SK-N-SH (cell line): ENCODE measurements at regions not wholly inside any gene's neighbourhood (a gene's known extent, or its start where the extent isn't known, plus 50 kb on each side); places are given as distances from the start of the nearest gene placed in this dataset.

ENCODE experiments used
- CHD2 ChIP-seq: fragments of 150-350 bp; IDR thresholded peaks from 2 replicates; pipeline ENCODE4 v1.6.1; 2018; ENCODE audit warnings: low read length; ENCODE audit not compliant: partially characterized antibody
- EP300 ChIP-seq, 2 experiments: IDR thresholded peaks; 2 replicates each; pipeline versions ENCODE4 v1.4.0 to v1.6.1; 2012; ENCODE audit warnings: borderline replicate concordance in 1 of 2, low read depth in 1 of 2, low read length in 1 of 2
- EZH2phosphoT487 ChIP-seq: fragments of 200-600 bp; sonication (generic); IDR thresholded peaks from 2 replicates; pipeline ENCODE4 v1.6.1; 2017; ENCODE audit warnings: low read depth, mixed run types, mild to moderate bottlenecking, antibody characterized with exemption, moderate library complexity, borderline replicate concordance
- FOXJ3 ChIP-seq: sonication (generic); formaldehyde crosslinking; IDR thresholded peaks from 2 replicates; pipeline ENCODE4 v1.5.1; 2020; ENCODE audit warnings: mild to moderate bottlenecking, missing genetic modification reagents
- FOXM1 ChIP-seq: IDR thresholded peaks from 2 replicates; pipeline ENCODE4 v1.4.0; 2012; ENCODE audit warnings: low read depth, mild to moderate bottlenecking
- GABPA ChIP-seq: IDR thresholded peaks from 2 replicates; pipeline ENCODE4 v1.4.0; 2012; ENCODE audit warnings: low read depth, mild to moderate bottlenecking
- JUND ChIP-seq: IDR thresholded peaks from 2 replicates; pipeline ENCODE4 v1.4.0; 2012
- MEF2A ChIP-seq: IDR thresholded peaks from 2 replicates; pipeline ENCODE4 v1.4.0; 2012; ENCODE audit warnings: low read depth, borderline replicate concordance
- MXI1 ChIP-seq: IDR thresholded peaks from 2 replicates; pipeline ENCODE4 v1.6.1; 2012; ENCODE audit warnings: mild to moderate bottlenecking, low read depth, low read length, improper control_type of control experiment
- NRF1 ChIP-seq: IDR thresholded peaks from 2 replicates; pipeline ENCODE4 v1.6.1; 2012; ENCODE audit warnings: low read depth, mild to moderate bottlenecking, low read length
- RCOR1 ChIP-seq: fragments of 150-350 bp; IDR thresholded peaks from 2 replicates; pipeline ENCODE4 v1.6.1; 2017; ENCODE audit warnings: antibody characterized with exemption, low read length
- RXRA ChIP-seq: IDR thresholded peaks from 2 replicates; pipeline ENCODE4 v1.4.0; 2012; ENCODE audit warnings: low read depth, mild to moderate bottlenecking, borderline replicate concordance
- SMC3 ChIP-seq: IDR thresholded peaks from 2 replicates; pipeline ENCODE4 v1.6.1; 2012; ENCODE audit warnings: low read depth, low read length, improper control_type of control experiment
- TCF12 ChIP-seq: IDR thresholded peaks from 2 replicates; pipeline ENCODE4 v1.4.0; 2012
- TEAD4 ChIP-seq: IDR thresholded peaks from 2 replicates; pipeline ENCODE4 v1.4.0; 2012; ENCODE audit warnings: mild to moderate bottlenecking, borderline replicate concordance; ENCODE audit not compliant: insufficient read depth
- TF ChIP-seq, protein P1 (sequence below): fragments of 200-600 bp; sonication (generic); IDR thresholded peaks from 2 replicates; pipeline ENCODE4 v1.6.1; 2017; ENCODE audit warnings: antibody characterized with exemption, mild to moderate bottlenecking, moderate library complexity
- TF ChIP-seq, protein P2 (sequence below): IDR thresholded peaks from 2 replicates; pipeline ENCODE4; 2012
- TF ChIP-seq, protein P3 (sequence below): fragments of 150-350 bp; IDR thresholded peaks from 2 replicates; pipeline ENCODE4 v1.6.1; 2017; ENCODE audit warnings: antibody characterized with exemption, low read length, low read depth, borderline replicate concordance
- TF ChIP-seq, protein P4 (sequence below): IDR thresholded peaks from 2 replicates; pipeline ENCODE4 v1.4.0; 2012; ENCODE audit warnings: low read depth, borderline replicate concordance

DNA sequence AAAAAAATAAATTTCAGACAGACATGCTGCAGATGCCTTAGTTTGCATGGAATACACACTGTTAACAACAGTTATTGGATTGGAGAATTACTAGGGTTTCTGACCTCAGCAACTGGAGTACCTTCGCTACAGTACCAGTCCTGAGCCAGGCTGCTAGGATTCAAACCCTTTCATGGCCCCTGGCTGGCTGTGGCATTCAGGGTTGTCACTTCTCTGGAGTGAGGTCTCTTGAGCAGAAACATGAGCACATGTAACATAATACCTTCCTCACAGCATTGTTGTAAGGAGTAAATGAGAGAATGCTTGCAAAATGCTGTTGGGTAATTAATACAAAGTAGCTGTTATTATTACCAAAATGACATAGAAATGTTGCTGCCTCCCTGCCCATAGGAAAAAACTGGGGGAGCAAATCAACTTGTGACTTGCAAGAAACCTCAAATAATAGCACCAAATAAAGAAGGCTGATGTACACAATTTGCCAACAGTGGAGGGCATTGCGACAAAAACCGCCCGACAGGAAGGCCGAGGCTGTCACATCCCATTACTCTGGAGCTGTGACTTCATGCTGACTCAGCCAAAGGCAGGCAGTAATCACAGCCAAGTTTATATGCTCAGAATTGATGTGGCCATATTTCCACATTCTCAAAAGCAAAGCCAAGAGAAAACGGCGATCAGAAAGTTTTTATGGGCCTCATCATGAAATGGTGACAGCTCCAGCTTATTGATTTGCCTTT, 100.4 kb downstream of the RFC3 start (continued):
- TF ChIP-seq, protein P1, sequence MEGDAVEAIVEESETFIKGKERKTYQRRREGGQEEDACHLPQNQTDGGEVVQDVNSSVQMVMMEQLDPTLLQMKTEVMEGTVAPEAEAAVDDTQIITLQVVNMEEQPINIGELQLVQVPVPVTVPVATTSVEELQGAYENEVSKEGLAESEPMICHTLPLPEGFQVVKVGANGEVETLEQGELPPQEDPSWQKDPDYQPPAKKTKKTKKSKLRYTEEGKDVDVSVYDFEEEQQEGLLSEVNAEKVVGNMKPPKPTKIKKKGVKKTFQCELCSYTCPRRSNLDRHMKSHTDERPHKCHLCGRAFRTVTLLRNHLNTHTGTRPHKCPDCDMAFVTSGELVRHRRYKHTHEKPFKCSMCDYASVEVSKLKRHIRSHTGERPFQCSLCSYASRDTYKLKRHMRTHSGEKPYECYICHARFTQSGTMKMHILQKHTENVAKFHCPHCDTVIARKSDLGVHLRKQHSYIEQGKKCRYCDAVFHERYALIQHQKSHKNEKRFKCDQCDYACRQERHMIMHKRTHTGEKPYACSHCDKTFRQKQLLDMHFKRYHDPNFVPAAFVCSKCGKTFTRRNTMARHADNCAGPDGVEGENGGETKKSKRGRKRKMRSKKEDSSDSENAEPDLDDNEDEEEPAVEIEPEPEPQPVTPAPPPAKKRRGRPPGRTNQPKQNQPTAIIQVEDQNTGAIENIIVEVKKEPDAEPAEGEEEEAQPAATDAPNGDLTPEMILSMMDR = no peak
- TF ChIP-seq MXI1 (no peak), RXRA (peak; percentile 58; the same call in 1 of the 2 replicates), FOXM1 (no peak), SMC3 (no peak), FOXJ3 (no peak), JUND (peak; percentile 95), NRF1 (no peak), CHD2 (no peak), EZH2phosphoT487 (no peak), TEAD4 (peak; percentile 81), GABPA (no peak), RCOR1 (no peak), MEF2A (no peak; the same call in 1 of the 2 replicates), EP300 (IDR thresholded peaks at IDR 0.05; ENCODE audit: borderline replicate concordance in 1 of 2, low read depth in 1 of 2, low read length in 1 of 2) (peak; percentile 23 to 92; a peak in 3 of 4 replicates), TCF12 (peak; percentile 80)
- TF ChIP-seq, protein P2, sequence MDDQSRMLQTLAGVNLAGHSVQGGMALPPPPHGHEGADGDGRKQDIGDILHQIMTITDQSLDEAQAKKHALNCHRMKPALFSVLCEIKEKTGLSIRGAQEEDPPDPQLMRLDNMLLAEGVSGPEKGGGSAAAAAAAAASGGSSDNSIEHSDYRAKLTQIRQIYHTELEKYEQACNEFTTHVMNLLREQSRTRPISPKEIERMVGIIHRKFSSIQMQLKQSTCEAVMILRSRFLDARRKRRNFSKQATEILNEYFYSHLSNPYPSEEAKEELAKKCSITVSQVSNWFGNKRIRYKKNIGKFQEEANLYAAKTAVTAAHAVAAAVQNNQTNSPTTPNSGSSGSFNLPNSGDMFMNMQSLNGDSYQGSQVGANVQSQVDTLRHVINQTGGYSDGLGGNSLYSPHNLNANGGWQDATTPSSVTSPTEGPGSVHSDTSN = peak; percentile 97
- TF ChIP-seq, protein P3, sequence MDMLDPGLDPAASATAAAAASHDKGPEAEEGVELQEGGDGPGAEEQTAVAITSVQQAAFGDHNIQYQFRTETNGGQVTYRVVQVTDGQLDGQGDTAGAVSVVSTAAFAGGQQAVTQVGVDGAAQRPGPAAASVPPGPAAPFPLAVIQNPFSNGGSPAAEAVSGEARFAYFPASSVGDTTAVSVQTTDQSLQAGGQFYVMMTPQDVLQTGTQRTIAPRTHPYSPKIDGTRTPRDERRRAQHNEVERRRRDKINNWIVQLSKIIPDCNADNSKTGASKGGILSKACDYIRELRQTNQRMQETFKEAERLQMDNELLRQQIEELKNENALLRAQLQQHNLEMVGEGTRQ = no peak
- TF ChIP-seq, protein P4, sequence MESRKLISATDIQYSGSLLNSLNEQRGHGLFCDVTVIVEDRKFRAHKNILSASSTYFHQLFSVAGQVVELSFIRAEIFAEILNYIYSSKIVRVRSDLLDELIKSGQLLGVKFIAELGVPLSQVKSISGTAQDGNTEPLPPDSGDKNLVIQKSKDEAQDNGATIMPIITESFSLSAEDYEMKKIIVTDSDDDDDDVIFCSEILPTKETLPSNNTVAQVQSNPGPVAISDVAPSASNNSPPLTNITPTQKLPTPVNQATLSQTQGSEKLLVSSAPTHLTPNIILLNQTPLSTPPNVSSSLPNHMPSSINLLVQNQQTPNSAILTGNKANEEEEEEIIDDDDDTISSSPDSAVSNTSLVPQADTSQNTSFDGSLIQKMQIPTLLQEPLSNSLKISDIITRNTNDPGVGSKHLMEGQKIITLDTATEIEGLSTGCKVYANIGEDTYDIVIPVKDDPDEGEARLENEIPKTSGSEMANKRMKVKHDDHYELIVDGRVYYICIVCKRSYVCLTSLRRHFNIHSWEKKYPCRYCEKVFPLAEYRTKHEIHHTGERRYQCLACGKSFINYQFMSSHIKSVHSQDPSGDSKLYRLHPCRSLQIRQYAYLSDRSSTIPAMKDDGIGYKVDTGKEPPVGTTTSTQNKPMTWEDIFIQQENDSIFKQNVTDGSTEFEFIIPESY = peak; percentile 68; the same call in 1 of the 2 replicates
